DND-41 (cell line): ENCODE measurements at regions not wholly inside any gene's neighbourhood (a gene's known extent, or its start where the extent isn't known, plus 50 kb on each side); places are given as distances from the start of the nearest gene placed in this dataset.

ENCODE experiments used
- ATAC-seq: fragments of 200-7000 bp; cut with Tn5 transposase; 3 replicates; pipeline ENCODE4 v1.9.1; 2021; ENCODE audit warnings: low read depth; ENCODE audit not compliant: insufficient read depth
- DNase-seq: peaks from one replicate; pipeline ENCODE4 v3.0.0-alpha.2; 2020
- H2AFZ ChIP-seq: 2 replicates; pipeline ENCODE4 v1.6.0; 2012; ENCODE audit warnings: low read depth, low read length
- H3K27ac ChIP-seq: 2 replicates; pipeline ENCODE4 v1.5.1; 2012; ENCODE audit warnings: low read length, inconsistent platforms
- H3K27me3 ChIP-seq: fragments of 200-600 bp; sonication (generic); 2 replicates; pipeline ENCODE4 v1.6.0; 2012; ENCODE audit warnings: low read length, mild to moderate bottlenecking, inconsistent platforms; ENCODE audit not compliant: insufficient read depth, poor library complexity
- H3K36me3 ChIP-seq: 2 replicates; pipeline ENCODE4 v1.5.1; 2012; ENCODE audit warnings: low read length, inconsistent platforms; ENCODE audit not compliant: insufficient read depth
- H3K4me1 ChIP-seq: 2 replicates; pipeline ENCODE4 v1.5.1; 2012; ENCODE audit warnings: mild to moderate bottlenecking, low read length; ENCODE audit not compliant: insufficient read depth
- H3K4me2 ChIP-seq: 2 replicates; pipeline ENCODE4 v1.6.0; 2012; ENCODE audit warnings: mild to moderate bottlenecking, moderate library complexity, low read length, inconsistent platforms; ENCODE audit not compliant: insufficient read depth
- H3K4me3 ChIP-seq, 2 experiments: fragments of 200-600 bp in 1 of 2; shearing (Covaris generic) in 1 of 2; 2 replicates each; pipeline ENCODE4 v1.5.1; 2012 to 2016; ENCODE audit warnings: inconsistent platforms in 2 of 2, low read length in 2 of 2, mild to moderate bottlenecking in 2 of 2, low read depth in 1 of 2, moderate library complexity in 1 of 2
- H3K79me2 ChIP-seq: 2 replicates; pipeline ENCODE4 v1.6.0; 2012; ENCODE audit warnings: low read length, inconsistent platforms; ENCODE audit not compliant: insufficient read depth
- H3K9ac ChIP-seq: 2 replicates; pipeline ENCODE4 v1.6.0; 2012; ENCODE audit warnings: low read depth, mild to moderate bottlenecking, inconsistent platforms, low read length, moderate library complexity
- H3K9me3 ChIP-seq: 2 replicates; pipeline ENCODE4 v1.5.1; 2012; ENCODE audit warnings: low read length, moderate library complexity, mild to moderate bottlenecking, inconsistent platforms; ENCODE audit not compliant: insufficient read depth, severe bottlenecking
- H4K20me1 ChIP-seq: 2 replicates; pipeline ENCODE4 v1.6.0; 2012; ENCODE audit warnings: low read length; ENCODE audit not compliant: insufficient read depth
- EZH2 ChIP-seq: IDR thresholded peaks from 3 replicates; pipeline ENCODE4 v1.6.1; 2012; ENCODE audit warnings: borderline replicate concordance, low read depth, mild to moderate bottlenecking, moderate library complexity, low read length, inconsistent platforms; ENCODE audit not compliant: severe bottlenecking
- TF ChIP-seq, protein P1 (sequence below): IDR thresholded peaks from 2 replicates; pipeline ENCODE4 v1.5.1; 2012; ENCODE audit warnings: borderline replicate concordance, low read length, moderate library complexity, mild to moderate bottlenecking; ENCODE audit not compliant: poor library complexity, severe bottlenecking; ENCODE audit errors: extremely low read depth

GRCh38 chr2:134108113-134108512 lies 145.8 kb upstream of the MGAT5 start:
- no peak overlapping the region for H3K27ac ChIP-seq
- ATAC-seq (no peak), DNase-seq (no peak)
- H3K9ac ChIP-seq, result no peak overlapping the region
- H3K79me2 ChIP-seq, result no peaks in the 10 kb centered on the region
- no peaks in the 10 kb centered on the region for H3K36me3 ChIP-seq
- H3K4me1 ChIP-seq, result no peaks in the 10 kb centered on the region
- H4K20me1 ChIP-seq, result no peaks in the 10 kb centered on the region
- H3K27me3 ChIP-seq, result no peaks in the 10 kb centered on the region
- TF ChIP-seq EZH2, result no peak
- TF ChIP-seq, protein P1, sequence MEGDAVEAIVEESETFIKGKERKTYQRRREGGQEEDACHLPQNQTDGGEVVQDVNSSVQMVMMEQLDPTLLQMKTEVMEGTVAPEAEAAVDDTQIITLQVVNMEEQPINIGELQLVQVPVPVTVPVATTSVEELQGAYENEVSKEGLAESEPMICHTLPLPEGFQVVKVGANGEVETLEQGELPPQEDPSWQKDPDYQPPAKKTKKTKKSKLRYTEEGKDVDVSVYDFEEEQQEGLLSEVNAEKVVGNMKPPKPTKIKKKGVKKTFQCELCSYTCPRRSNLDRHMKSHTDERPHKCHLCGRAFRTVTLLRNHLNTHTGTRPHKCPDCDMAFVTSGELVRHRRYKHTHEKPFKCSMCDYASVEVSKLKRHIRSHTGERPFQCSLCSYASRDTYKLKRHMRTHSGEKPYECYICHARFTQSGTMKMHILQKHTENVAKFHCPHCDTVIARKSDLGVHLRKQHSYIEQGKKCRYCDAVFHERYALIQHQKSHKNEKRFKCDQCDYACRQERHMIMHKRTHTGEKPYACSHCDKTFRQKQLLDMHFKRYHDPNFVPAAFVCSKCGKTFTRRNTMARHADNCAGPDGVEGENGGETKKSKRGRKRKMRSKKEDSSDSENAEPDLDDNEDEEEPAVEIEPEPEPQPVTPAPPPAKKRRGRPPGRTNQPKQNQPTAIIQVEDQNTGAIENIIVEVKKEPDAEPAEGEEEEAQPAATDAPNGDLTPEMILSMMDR, result no peak
- no peak overlapping the region for H3K4me3 ChIP-seq
- H3K9me3 ChIP-seq, result peaks cover 9% of the 10 kb centered on the region
- H3K4me2 ChIP-seq, result no peak overlapping the region
- H2AFZ ChIP-seq, result no peak overlapping the region

GRCh38 chr2:134109246-134109645 lies 144.6 kb upstream of the MGAT5 start:
- DNase-seq (no peak), ATAC-seq (no peak)
- H3K36me3 ChIP-seq, result no peaks in the 10 kb centered on the region
- no peaks in the 10 kb centered on the region for H3K79me2 ChIP-seq
- peaks cover 9% of the 10 kb centered on the region for H3K9me3 ChIP-seq
- H3K27ac ChIP-seq, result no peak overlapping the region
- no peak overlapping the region for H3K4me3 ChIP-seq
- no peaks in the 10 kb centered on the region for H3K27me3 ChIP-seq
- H3K9ac ChIP-seq, result no peak overlapping the region
- TF ChIP-seq, protein P1, result no peak
- TF ChIP-seq EZH2, result no peak
- no peak overlapping the region for H2AFZ ChIP-seq
- H3K4me2 ChIP-seq, result no peak overlapping the region
- no peaks in the 10 kb centered on the region for H3K4me1 ChIP-seq
- no peaks in the 10 kb centered on the region for H4K20me1 ChIP-seq

DNA sequence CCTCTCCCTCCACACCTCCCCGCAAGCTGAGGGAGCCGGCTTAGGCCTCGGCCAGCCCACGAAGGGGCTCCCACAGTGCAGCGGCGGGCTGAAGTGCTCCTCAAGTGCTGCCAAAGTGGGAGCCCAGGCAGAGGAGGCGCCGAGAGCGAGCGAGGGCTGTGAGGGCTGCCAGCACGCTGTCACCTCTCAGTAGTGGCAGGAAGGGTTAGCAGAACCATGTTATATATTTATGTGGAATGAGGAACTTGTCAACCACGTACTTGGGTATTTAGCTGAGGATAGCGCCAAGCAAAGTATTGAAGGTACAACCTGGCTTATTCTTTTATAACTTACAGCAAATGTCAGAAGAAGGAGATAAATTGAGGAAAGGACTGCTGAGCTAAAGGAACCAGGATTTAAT lies 144.1 kb upstream of the MGAT5 start:
- H3K9ac ChIP-seq, result no peak overlapping the region
- no peaks in the 10 kb centered on the region for H3K27me3 ChIP-seq
- no peaks in the 10 kb centered on the region for H3K4me1 ChIP-seq
- TF ChIP-seq EZH2, result no peak
- TF ChIP-seq, protein P1, result no peak
- H3K79me2 ChIP-seq, result no peaks in the 10 kb centered on the region
- H3K9me3 ChIP-seq, result peaks cover 9% of the 10 kb centered on the region
- DNase-seq (no peak), ATAC-seq (no peak)
- H3K4me3 ChIP-seq, result no peak overlapping the region
- no peaks in the 10 kb centered on the region for H4K20me1 ChIP-seq
- no peak overlapping the region for H2AFZ ChIP-seq
- no peak overlapping the region for H3K27ac ChIP-seq
- H3K4me2 ChIP-seq, result no peak overlapping the region
- H3K36me3 ChIP-seq, result no peaks in the 10 kb centered on the region

DNA sequence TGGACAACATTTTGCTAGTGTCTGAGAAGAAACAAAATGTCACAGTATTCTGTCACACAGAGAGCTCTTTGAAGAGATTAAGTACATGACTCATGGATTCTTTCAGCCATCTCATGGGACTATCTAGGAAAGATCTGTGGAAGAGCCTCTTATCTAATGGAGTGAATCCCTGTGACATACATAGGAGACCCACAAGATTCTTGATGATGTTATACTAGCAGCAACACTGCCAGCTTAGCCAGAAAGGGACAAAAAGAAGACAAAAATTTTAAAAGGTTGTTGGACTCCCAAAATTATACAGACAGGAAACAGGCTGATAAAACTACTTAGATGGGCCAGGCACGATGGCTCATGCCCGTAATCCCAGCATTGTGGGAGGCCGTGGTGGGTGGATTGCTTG lies 143.3 kb upstream of the MGAT5 start:
- no peak for DNase-seq
- H3K4me3 ChIP-seq, result no peak overlapping the region
- H3K4me2 ChIP-seq, result no peak overlapping the region

More for the DNA sequence above, 143.3 kb upstream of the MGAT5 start:
- Histone ChIP-seq H2AFZ (no peak overlapping the region), H3K27me3 (no peaks in the 10 kb centered on the region), H3K9ac (no peak overlapping the region), H3K27ac (no peak overlapping the region), H3K36me3 (no peaks in the 10 kb centered on the region), H3K9me3 (peaks cover 9% of the 10 kb centered on the region), H3K79me2 (no peaks in the 10 kb centered on the region), H3K4me1 (no peaks in the 10 kb centered on the region), H4K20me1 (no peaks in the 10 kb centered on the region)
- no peak for ATAC-seq
- TF ChIP-seq EZH2, result no peak
- TF ChIP-seq, protein P1, result no peak
